HEK293 (cell line): ENCODE measurements at regions not wholly inside any gene's neighbourhood (a gene's known extent, or its start where the extent isn't known, plus 50 kb on each side); places are given as distances from the start of the nearest gene placed in this dataset.

Source experiments
- CTCF ChIA-PET: fragments of 350-600 bp; formaldehyde crosslinking; extraction: SDS; loops from one replicate; lab custom pipeline; 2021; ENCODE audit warnings: antibody characterized with exemption; lab: Yijun Ruan, JAX
- POLR2A ChIA-PET: fragments of 300-600 bp; formaldehyde crosslinking; extraction: SDS; loops from one replicate; lab custom pipeline; 2020; ENCODE audit warnings: antibody characterized with exemption, inconsistent platforms; lab: Yijun Ruan, JAX
- H3K27ac ChIP-seq: fragments of 200-500 bp; sonication (Bioruptor generic); 2 replicates; pipeline ENCODE4 v1.5.1; 2014; ENCODE audit warnings: low read depth, low read length, control low read depth, inconsistent platforms; ENCODE audit errors: extremely low read depth
- H3K36me3 ChIP-seq, 2 experiments: fragments of 200-500 bp in 1 of 2; sonication (Bioruptor generic) in 1 of 2; 1 replicate in 1 of 2; 2 replicates in 1 of 2; pipeline ENCODE4 v1.5.1; 2014 to 2017; ENCODE audit warnings: inconsistent platforms in 2 of 2, low read length in 2 of 2; ENCODE audit not compliant: control insufficient read depth in 2 of 2, insufficient read depth in 1 of 2
- H3K4me1 ChIP-seq: fragments of 200-500 bp; sonication (Bioruptor generic); 2 replicates; pipeline ENCODE4 v1.5.1; 2014; ENCODE audit warnings: mild to moderate bottlenecking, low read length, inconsistent platforms; ENCODE audit not compliant: control insufficient read depth, insufficient read depth
- H3K4me3 ChIP-seq: 2 replicates; pipeline ENCODE4 v1.5.1; 2011; ENCODE audit warnings: low read depth, mild to moderate bottlenecking, control low read depth, low read length, moderate library complexity
- H3K9me3 ChIP-seq: fragments of 200-500 bp; sonication (Bioruptor generic); 2 replicates; pipeline ENCODE4 v1.5.1; 2014; ENCODE audit warnings: low read depth, low read length, inconsistent platforms; ENCODE audit not compliant: control insufficient read depth, insufficient read depth
- AEBP2 ChIP-seq: fragments of 450-650 bp; formaldehyde crosslinking; IDR thresholded peaks from 2 replicates; pipeline ENCODE4 v1.5.1; 2016; ENCODE audit warnings: missing biosample characterization, missing genetic modification characterization, borderline replicate concordance
- GLIS1 ChIP-seq: fragments of 450-650 bp; formaldehyde crosslinking; IDR thresholded peaks from 2 replicates; pipeline ENCODE4 v1.5.1; 2016; ENCODE audit warnings: missing biosample characterization, missing genetic modification characterization
- HIC1 ChIP-seq: fragments of 450-650 bp; formaldehyde crosslinking; IDR thresholded peaks from 2 replicates; pipeline ENCODE4 v1.5.1; 2016; ENCODE audit warnings: missing biosample characterization, missing genetic modification characterization
- KLF1 ChIP-seq: fragments of 450-650 bp; formaldehyde crosslinking; IDR thresholded peaks from 2 replicates; pipeline ENCODE4 v1.5.1; 2016; ENCODE audit warnings: missing biosample characterization, missing genetic modification characterization
- KLF8 ChIP-seq: fragments of 450-650 bp; formaldehyde crosslinking; IDR thresholded peaks from 2 replicates; pipeline ENCODE4 v1.5.1; 2016; ENCODE audit warnings: missing biosample characterization, missing genetic modification characterization
- OVOL3 ChIP-seq: fragments of 450-650 bp; formaldehyde crosslinking; IDR thresholded peaks from 2 replicates; pipeline ENCODE4 v1.5.1; 2016; ENCODE audit warnings: missing biosample characterization, missing genetic modification characterization
- SCRT2 ChIP-seq: fragments of 450-650 bp; formaldehyde crosslinking; IDR thresholded peaks from 2 replicates; pipeline ENCODE4 v1.5.1; 2016; ENCODE audit warnings: missing biosample characterization, missing genetic modification characterization
- TRIM28 ChIP-seq: IDR thresholded peaks from 2 replicates; pipeline ENCODE4 v1.6.1; 2011; ENCODE audit warnings: low read length, control low read depth, borderline replicate concordance
- ZBTB8A ChIP-seq: fragments of 450-650 bp; formaldehyde crosslinking; IDR thresholded peaks from 2 replicates; pipeline ENCODE4 v1.5.1; 2016; ENCODE audit warnings: missing biosample characterization, missing genetic modification characterization
- ZEB2 ChIP-seq: fragments of 450-650 bp; formaldehyde crosslinking; IDR thresholded peaks from 2 replicates; pipeline ENCODE4 v1.5.1; 2016; ENCODE audit warnings: missing biosample characterization, missing genetic modification characterization
- ZNF175 ChIP-seq: fragments of 450-650 bp; formaldehyde crosslinking; IDR thresholded peaks from 2 replicates; pipeline ENCODE4 v1.5.1; 2016; ENCODE audit warnings: missing biosample characterization, missing genetic modification characterization
- ZNF184 ChIP-seq: fragments of 450-650 bp; IDR thresholded peaks from 2 replicates; pipeline ENCODE4 v1.5.1; 2018; ENCODE audit warnings: missing biosample characterization, mild to moderate bottlenecking, missing genetic modification characterization
- ZNF223 ChIP-seq: fragments of 450-650 bp; formaldehyde crosslinking; IDR thresholded peaks from 2 replicates; pipeline ENCODE4 v1.5.1; 2016; ENCODE audit warnings: missing biosample characterization, missing genetic modification characterization
- ZNF324 ChIP-seq: fragments of 450-650 bp; formaldehyde crosslinking; IDR thresholded peaks from 2 replicates; pipeline ENCODE4 v1.5.1; 2016; ENCODE audit warnings: missing biosample characterization, missing genetic modification characterization
- ZNF350 ChIP-seq: fragments of 450-650 bp; formaldehyde crosslinking; IDR thresholded peaks from 2 replicates; pipeline ENCODE4 v1.5.0; 2017; ENCODE audit warnings: missing biosample characterization, mild to moderate bottlenecking, missing genetic modification characterization
- ZNF423 ChIP-seq: fragments of 450-650 bp; formaldehyde crosslinking; IDR thresholded peaks from 2 replicates; pipeline ENCODE4 v1.5.1; 2016; ENCODE audit warnings: missing biosample characterization, missing genetic modification characterization
- ZNF514 ChIP-seq: fragments of 450-650 bp; formaldehyde crosslinking; IDR thresholded peaks from 2 replicates; pipeline ENCODE4 v1.5.1; 2016; ENCODE audit warnings: missing biosample characterization, missing genetic modification characterization
- ZNF555 ChIP-seq: fragments of 450-650 bp; formaldehyde crosslinking; conservative IDR thresholded peaks from 2 replicates; pipeline ENCODE4 v1.5.1; 2017; ENCODE audit warnings: missing biosample characterization, mild to moderate bottlenecking, missing genetic modification characterization, inconsistent platforms
- ZNF610 ChIP-seq: fragments of 450-650 bp; formaldehyde crosslinking; IDR thresholded peaks from 2 replicates; pipeline ENCODE4 v1.5.1; 2016; ENCODE audit warnings: missing biosample characterization, missing genetic modification characterization, borderline replicate concordance
- ZNF776 ChIP-seq: fragments of 450-650 bp; formaldehyde crosslinking; IDR thresholded peaks from 2 replicates; pipeline ENCODE4 v1.5.0; 2017; ENCODE audit warnings: missing biosample characterization, missing genetic modification characterization, borderline replicate concordance
- TF ChIP-seq, protein P1 (sequence below): fragments of 450-650 bp; formaldehyde crosslinking; IDR thresholded peaks from 2 replicates; pipeline ENCODE4 v1.5.1; 2016; ENCODE audit warnings: missing biosample characterization, missing genetic modification characterization

- TF ChIP-seq ZBTB8A (no peak), ZNF514 (no peak), GLIS1 (tag by site-specific recombination) (no peak), KLF8 (tag by site-specific recombination) (no peak)
Observed at GRCh38 chr2:142270291-142270690, 139.5 kb upstream of the LRP1B start (continued).

DNA sequence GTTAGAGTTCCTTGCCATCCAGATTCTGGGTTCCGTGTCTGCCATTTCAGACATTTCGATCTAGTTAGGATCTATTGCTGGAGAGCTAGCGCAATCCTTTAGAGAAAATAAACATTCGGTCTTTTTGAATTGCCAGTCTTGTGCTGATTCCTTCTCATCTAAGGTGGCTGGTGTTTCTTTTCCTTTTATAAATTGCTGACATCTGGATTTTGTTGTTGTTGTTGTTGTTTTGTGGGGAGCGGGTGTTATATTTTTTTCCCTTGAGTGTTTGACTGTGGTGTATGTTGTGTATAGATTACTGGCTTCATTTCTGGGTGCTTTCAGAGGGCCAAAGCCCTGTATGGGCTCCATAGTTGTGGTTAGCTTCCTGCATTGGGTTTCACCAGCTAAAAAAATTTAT lies 128.5 kb upstream of the LRP1B start:
- POLR2A ChIA-PET, result no interaction called here
- no peaks in the 10 kb centered on the region; the same call in 1 of the 2 replicates for H3K9me3 ChIP-seq
- H3K4me1 ChIP-seq, result no peaks in the 10 kb centered on the region
- TF ChIP-seq AEBP2 (tag by site-specific recombination), result no peak
- no peak for TF ChIP-seq ZNF223 (tag by site-specific recombination)
- TF ChIP-seq OVOL3 (tag by site-specific recombination), result no peak
- TF ChIP-seq ZNF324, result no peak
- no peak for TF ChIP-seq ZNF423
- TF ChIP-seq ZNF555 (tag by site-specific recombination), result no peak
- TF ChIP-seq ZNF175 (tag by site-specific recombination), result no peak
- TF ChIP-seq KLF1 (tag by site-specific recombination), result no peak
- TF ChIP-seq ZNF184 (tag by site-specific recombination), result no peak
- TF ChIP-seq, all 188 proteins: peak for 0
- H3K27ac ChIP-seq, result no peak overlapping the region
- CTCF ChIA-PET, result no interaction called here
- H3K36me3 ChIP-seq, result no peaks in the 10 kb centered on the region
- H3K4me3 ChIP-seq, result no peak overlapping the region

GRCh38 chr2:142254031-142254430 lies 123.2 kb upstream of the LRP1B start:
- no peak for TF ChIP-seq ZNF610 (tag by site-specific recombination)
- no peak for TF ChIP-seq TRIM28
- TF ChIP-seq ZEB2 (tag by site-specific recombination), result no peak
- TF ChIP-seq ZNF776, result no peak
- TF ChIP-seq ZNF350 (tag by site-specific recombination), result no peak
- TF ChIP-seq HIC1 (tag by site-specific recombination), result no peak
- TF ChIP-seq, protein P1, sequence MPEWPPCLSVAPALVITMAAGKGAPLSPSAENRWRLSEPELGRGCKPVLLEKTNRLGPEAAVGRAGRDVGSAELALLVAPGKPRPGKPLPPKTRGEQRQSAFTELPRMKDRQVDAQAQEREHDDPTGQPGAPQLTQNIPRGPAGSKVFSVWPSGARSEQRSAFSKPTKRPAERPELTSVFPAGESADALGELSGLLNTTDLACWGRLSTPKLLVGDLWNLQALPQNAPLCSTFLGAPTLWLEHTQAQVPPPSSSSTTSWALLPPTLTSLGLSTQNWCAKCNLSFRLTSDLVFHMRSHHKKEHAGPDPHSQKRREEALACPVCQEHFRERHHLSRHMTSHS (tag by site-specific recombination), result no peak
- no peak for TF ChIP-seq SCRT2 (tag by site-specific recombination)
- Histone ChIP-seq H3K4me1 (no peaks in the 10 kb centered on the region), H3K9me3 (no peaks in the 10 kb centered on the region), H3K27ac (no peak overlapping the region), H3K4me3 (no peak overlapping the region), H3K36me3 (no peaks in the 10 kb centered on the region)
- POLR2A ChIA-PET, result no interaction called here
- CTCF ChIA-PET, result no interaction called here
